ENCODE measurements at regions not wholly inside any gene's neighbourhood (a gene's known extent, or its start where the extent isn't known, plus 50 kb on each side); places are given as distances from the start of the nearest gene placed in this dataset.

GRCh38 chr19:31562966-31563612, 213.9 kb upstream of the TSHZ3 start:
- no peak overlapping the region for H3K4me3 ChIP-seq (ENCODE audit: low read length)
- no peak for DNase-seq (ENCODE audit: low read depth)
- TF ChIP-seq, protein P1, sequence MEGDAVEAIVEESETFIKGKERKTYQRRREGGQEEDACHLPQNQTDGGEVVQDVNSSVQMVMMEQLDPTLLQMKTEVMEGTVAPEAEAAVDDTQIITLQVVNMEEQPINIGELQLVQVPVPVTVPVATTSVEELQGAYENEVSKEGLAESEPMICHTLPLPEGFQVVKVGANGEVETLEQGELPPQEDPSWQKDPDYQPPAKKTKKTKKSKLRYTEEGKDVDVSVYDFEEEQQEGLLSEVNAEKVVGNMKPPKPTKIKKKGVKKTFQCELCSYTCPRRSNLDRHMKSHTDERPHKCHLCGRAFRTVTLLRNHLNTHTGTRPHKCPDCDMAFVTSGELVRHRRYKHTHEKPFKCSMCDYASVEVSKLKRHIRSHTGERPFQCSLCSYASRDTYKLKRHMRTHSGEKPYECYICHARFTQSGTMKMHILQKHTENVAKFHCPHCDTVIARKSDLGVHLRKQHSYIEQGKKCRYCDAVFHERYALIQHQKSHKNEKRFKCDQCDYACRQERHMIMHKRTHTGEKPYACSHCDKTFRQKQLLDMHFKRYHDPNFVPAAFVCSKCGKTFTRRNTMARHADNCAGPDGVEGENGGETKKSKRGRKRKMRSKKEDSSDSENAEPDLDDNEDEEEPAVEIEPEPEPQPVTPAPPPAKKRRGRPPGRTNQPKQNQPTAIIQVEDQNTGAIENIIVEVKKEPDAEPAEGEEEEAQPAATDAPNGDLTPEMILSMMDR (IDR thresholded peaks at IDR 0.05; ENCODE audit: insufficient read depth, low read depth, low read length, missing control alignments), result no peak

DNA sequence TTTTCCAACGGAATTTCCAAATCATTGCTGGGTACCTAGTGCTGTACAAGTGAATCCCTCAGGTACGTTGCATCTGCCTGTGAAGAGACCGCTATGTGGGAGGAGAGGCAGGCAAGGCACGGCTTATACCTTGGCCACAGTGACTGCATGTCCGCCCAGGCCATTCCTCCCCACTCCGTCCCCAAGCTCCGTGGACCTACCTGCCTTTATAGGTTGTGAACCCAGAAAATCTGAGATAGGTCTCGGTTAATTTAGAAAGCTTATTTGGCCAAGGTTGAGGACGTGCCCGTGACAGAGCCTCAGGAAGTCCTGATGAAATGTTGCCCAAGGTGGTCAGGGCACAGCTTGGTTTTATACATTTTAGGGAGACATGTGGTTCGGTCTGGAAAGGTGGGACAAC, 218.5 kb upstream of the TSHZ3 start:
- DNase-seq (ENCODE audit: low read depth), result no peak
- TF ChIP-seq, protein P1 (IDR thresholded peaks at IDR 0.05; ENCODE audit: insufficient read depth, low read depth, low read length, missing control alignments), result no peak
- no peak overlapping the region for H3K4me3 ChIP-seq (ENCODE audit: low read length)

DNA sequence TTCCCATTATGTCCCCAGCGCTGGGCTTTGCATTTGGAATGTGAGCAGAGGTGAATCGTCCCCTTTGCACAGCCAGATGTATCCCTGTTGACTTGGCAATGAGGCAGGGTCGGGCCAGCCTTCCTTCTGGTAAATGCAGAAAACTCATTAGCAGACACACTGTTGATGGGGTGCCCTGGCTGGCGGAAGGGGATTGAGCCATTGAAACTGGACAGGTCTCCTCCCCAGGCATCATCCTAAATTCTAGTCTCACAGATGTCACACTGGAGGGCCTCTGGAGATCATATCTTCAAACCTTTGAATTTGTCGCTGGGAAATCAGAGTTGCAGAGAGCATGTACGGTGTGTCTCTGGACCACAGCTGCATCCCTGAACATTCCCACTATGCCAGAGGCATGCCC, 219.5 kb upstream of the TSHZ3 start:
- TF ChIP-seq, protein P1 (IDR thresholded peaks at IDR 0.05; ENCODE audit: insufficient read depth, low read depth, low read length, missing control alignments), result no peak
- no peak for DNase-seq (ENCODE audit: low read depth)
- no peak overlapping the region for H3K4me3 ChIP-seq (ENCODE audit: low read length)

GRCh38 chr19:31570718-31571117, 221.5 kb upstream of the TSHZ3 start:
- H3K4me3 ChIP-seq (ENCODE audit: low read length), result no peak overlapping the region
- DNase-seq (ENCODE audit: low read depth), result no peak
- TF ChIP-seq, protein P1 (IDR thresholded peaks at IDR 0.05; ENCODE audit: insufficient read depth, low read depth, low read length, missing control alignments), result no peak

- DNase-seq (ENCODE audit: low read depth), result no peak
- H3K4me3 ChIP-seq (ENCODE audit: low read length), result no peak overlapping the region
- TF ChIP-seq, protein P1 (IDR thresholded peaks at IDR 0.05; ENCODE audit: insufficient read depth, low read depth, low read length, missing control alignments), result no peak
Measured at GRCh38 chr19:31572102-31572975, 223.1 kb upstream of the TSHZ3 start.

GRCh38 chr19:31572976-31573298, 223.7 kb upstream of the TSHZ3 start:
- TF ChIP-seq, protein P1 (IDR thresholded peaks at IDR 0.05; ENCODE audit: insufficient read depth, low read depth, low read length, missing control alignments), result no peak
- no peak for DNase-seq (ENCODE audit: low read depth)
- H3K4me3 ChIP-seq (ENCODE audit: low read length), result no peak overlapping the region

Measured in epithelial cell of esophagus (primary cell).